IMR-90 (cell line): ENCODE measurements at regions not wholly inside any gene's neighbourhood (a gene's known extent, or its start where the extent isn't known, plus 50 kb on each side); places are given as distances from the start of the nearest gene placed in this dataset.

Experiments
- ATAC-seq: fragments of 200-7000 bp; cut with Tn5 transposase; 2 replicates; pipeline ENCODE4 v1.9.1; 2020; ENCODE audit warnings: low read depth, mild to moderate bottlenecking, moderate library complexity
- BruUV-seq: library from RNA; stranded (reverse); fragments of 400-500 nt; replicated peaks from 2 replicates; lab custom pipeline; 2021; lab: Mats Ljungman, UMichigan
- CTCF ChIA-PET: fragments of 300-600 bp; formaldehyde crosslinking; extraction: SDS; loops from one replicate; lab custom pipeline; 2021; ENCODE audit warnings: antibody characterized with exemption; lab: Yijun Ruan, JAX
- POLR2A ChIA-PET: fragments of 300-600 bp; sonication (Branson Sonifier 250); formaldehyde crosslinking; loops from one replicate; lab custom pipeline; 2022; ENCODE audit warnings: antibody characterized with exemption; ENCODE audit not compliant: unreplicated experiment; lab: Charles Lee
- DNase-seq: peaks from one replicate; pipeline ENCODE4 v3.0.0; 2013
- H2AFZ ChIP-seq: replicated peaks from 2 replicates; pipeline ENCODE3; 2013; ENCODE audit warnings: low read length, mild to moderate bottlenecking; ENCODE audit not compliant: poor library complexity
- H2AK5ac ChIP-seq: 2 replicates; pipeline ENCODE4 v1.6.1; 2013; ENCODE audit warnings: low read depth, low read length, inconsistent platforms
- H2AK9ac ChIP-seq: replicated peaks from 2 replicates; pipeline ENCODE3; 2013; ENCODE audit warnings: mild to moderate bottlenecking, low read depth, low read length, moderate library complexity; ENCODE audit not compliant: poor library complexity
- H2BK120ac ChIP-seq: 2 replicates; pipeline ENCODE4 v1.6.1; 2013; ENCODE audit warnings: low read depth, low read length, inconsistent platforms
- H2BK15ac ChIP-seq: 3 replicates; pipeline ENCODE4 v1.6.1; 2013; ENCODE audit warnings: low read depth, low read length, inconsistent platforms
- H2BK20ac ChIP-seq: 2 replicates; pipeline ENCODE4 v1.6.1; 2013; ENCODE audit warnings: low read depth, mild to moderate bottlenecking, inconsistent platforms, low read length, moderate library complexity
- H2BK5ac ChIP-seq: 2 replicates; pipeline ENCODE4 v1.6.1; 2013; ENCODE audit warnings: mild to moderate bottlenecking, low read depth, low read length, inconsistent platforms; ENCODE audit not compliant: poor library complexity, severe bottlenecking
- H3K14ac ChIP-seq: replicated peaks from 2 replicates; pipeline ENCODE4 v1.6.1; 2013; ENCODE audit warnings: low read depth, low read length, inconsistent platforms
- H3K18ac ChIP-seq: 2 replicates; pipeline ENCODE4 v1.6.1; 2013; ENCODE audit warnings: low read depth, low read length, control low read depth
- H3K23ac ChIP-seq: 2 replicates; pipeline ENCODE4 v1.6.1; 2013; ENCODE audit warnings: low read depth, low read length, inconsistent platforms
- H3K27ac ChIP-seq: 2 replicates; pipeline ENCODE4 v1.5.1; 2013; ENCODE audit warnings: mild to moderate bottlenecking, control low read depth, low read length; ENCODE audit not compliant: insufficient read depth
- H3K27me3 ChIP-seq: 2 replicates; pipeline ENCODE4 v1.6.1; 2013; ENCODE audit warnings: low read length; ENCODE audit not compliant: control insufficient read depth, insufficient read depth
- H3K36me3 ChIP-seq: 2 replicates; pipeline ENCODE4 v1.6.1; 2013; ENCODE audit warnings: low read length, mixed read lengths; ENCODE audit not compliant: control insufficient read depth, insufficient read depth
- H3K4ac ChIP-seq: 2 replicates; pipeline ENCODE4 v1.6.1; 2013; ENCODE audit warnings: low read depth, low read length, inconsistent platforms
- H3K4me1 ChIP-seq: 2 replicates; pipeline ENCODE4 v1.6.1; 2013; ENCODE audit warnings: low read length, mixed read lengths; ENCODE audit not compliant: control insufficient read depth, insufficient read depth
- H3K4me2 ChIP-seq: 2 replicates; pipeline ENCODE4 v1.6.1; 2013; ENCODE audit warnings: low read depth, mild to moderate bottlenecking, control low read depth, low read length, moderate library complexity
- H3K4me3 ChIP-seq: 2 replicates; pipeline ENCODE4 v1.5.1; 2013; ENCODE audit warnings: low read depth, mild to moderate bottlenecking, control low read depth, low read length, moderate library complexity; ENCODE audit not compliant: insufficient read depth
- H3K56ac ChIP-seq: 2 replicates; pipeline ENCODE4 v1.6.1; 2013; ENCODE audit warnings: low read length, inconsistent platforms; ENCODE audit not compliant: insufficient read depth; ENCODE audit errors: extremely low read depth
- H3K79me1 ChIP-seq, 2 experiments: 2 replicates each; pipeline ENCODE4 v1.6.1; 2013; ENCODE audit warnings: low read length in 2 of 2, inconsistent platforms in 1 of 2, low read depth in 1 of 2
- H3K9ac ChIP-seq: 2 replicates; pipeline ENCODE4 v1.6.1; 2013; ENCODE audit warnings: low read depth, low read length, control low read depth
- H3K9me1 ChIP-seq: 2 replicates; pipeline ENCODE4 v1.6.1; 2013; ENCODE audit warnings: low read length, inconsistent platforms; ENCODE audit not compliant: insufficient read depth
- H3K9me3 ChIP-seq: 2 replicates; pipeline ENCODE4 v1.6.1; 2013; ENCODE audit warnings: low read length; ENCODE audit not compliant: control insufficient read depth, insufficient read depth
- H4K20me1 ChIP-seq: 2 replicates; pipeline ENCODE4 v1.6.1; 2013; ENCODE audit warnings: low read length, inconsistent platforms; ENCODE audit not compliant: insufficient read depth
- H4K5ac ChIP-seq: 2 replicates; pipeline ENCODE4 v1.6.1; 2013; ENCODE audit warnings: mild to moderate bottlenecking, low read depth, low read length, control low read depth
- H4K8ac ChIP-seq, 2 experiments: 2 replicates each; pipeline ENCODE4 v1.6.1; 2013; ENCODE audit warnings: low read depth in 2 of 2, low read length in 2 of 2, control low read depth in 1 of 2, inconsistent platforms in 1 of 2
- H4K91ac ChIP-seq: 2 replicates; pipeline ENCODE4 v1.6.1; 2013; ENCODE audit warnings: low read depth, low read length, inconsistent platforms; ENCODE audit not compliant: insufficient read depth
- BHLHE40 ChIP-seq: fragments of 150-350 bp; IDR thresholded peaks from 2 replicates; pipeline ENCODE4 v1.6.1; 2016; ENCODE audit warnings: mild to moderate bottlenecking, low read depth, low read length
- CEBPB ChIP-seq: IDR thresholded peaks from 2 replicates; pipeline ENCODE4 v1.6.1; 2012; ENCODE audit warnings: low read depth, low read length, improper control_type of control experiment
- CHD1 ChIP-seq: IDR thresholded peaks from 2 replicates; pipeline ENCODE4 v1.6.1; 2012; ENCODE audit warnings: low read depth, low read length, improper control_type of control experiment
- ELK1 ChIP-seq: fragments of 150-350 bp; IDR thresholded peaks from 2 replicates; pipeline ENCODE4 v1.6.1; 2016; ENCODE audit warnings: low read depth, mild to moderate bottlenecking, low read length, moderate library complexity, borderline replicate concordance
- FOS ChIP-seq: fragments of 150-350 bp; IDR thresholded peaks from 2 replicates; pipeline ENCODE4 v1.6.1; 2016; ENCODE audit warnings: low read depth, low read length
- MAFK ChIP-seq: IDR thresholded peaks from 2 replicates; pipeline ENCODE4 v1.6.1; 2012; ENCODE audit warnings: low read depth, low read length, improper control_type of control experiment
- MAZ ChIP-seq: IDR thresholded peaks from 2 replicates; pipeline ENCODE4 v1.6.1; 2012; ENCODE audit warnings: low read depth, mild to moderate bottlenecking, low read length, improper control_type of control experiment, moderate library complexity, borderline replicate concordance
- MXI1 ChIP-seq: IDR thresholded peaks from 2 replicates; pipeline ENCODE4 v1.6.1; 2012; ENCODE audit warnings: low read depth, mild to moderate bottlenecking, low read length, moderate library complexity, borderline replicate concordance
- NFE2L2 ChIP-seq: fragments of 150-350 bp; IDR thresholded peaks from 2 replicates; pipeline ENCODE4 v1.6.1; 2016; ENCODE audit warnings: low read depth, mild to moderate bottlenecking, low read length
- POLR2A ChIP-seq: IDR thresholded peaks from 2 replicates; pipeline ENCODE4 v1.6.1; 2012; ENCODE audit warnings: mild to moderate bottlenecking, low read depth, low read length
- RAD21 ChIP-seq: IDR thresholded peaks from 2 replicates; pipeline ENCODE4 v1.6.1; 2012; ENCODE audit warnings: low read length, improper control_type of control experiment
- RCOR1 ChIP-seq: IDR thresholded peaks from 2 replicates; pipeline ENCODE4 v1.6.1; 2012; ENCODE audit warnings: mild to moderate bottlenecking, low read length, improper control_type of control experiment; ENCODE audit not compliant: insufficient replicate concordance
- RFX5 ChIP-seq: IDR thresholded peaks from 2 replicates; pipeline ENCODE4 v1.8.0; 2012; ENCODE audit warnings: low read depth, mild to moderate bottlenecking, low read length, moderate library complexity
- SMC3 ChIP-seq: fragments of 150-350 bp; IDR thresholded peaks from 2 replicates; pipeline ENCODE4 v1.6.1; 2016; ENCODE audit warnings: low read depth, mild to moderate bottlenecking, antibody characterized with exemption, low read length, moderate library complexity
- WGBS, 2 experiments: methylation state at CpG; one replicate each; pipeline versions ENCODE4 v1.1.5 to v1.1.7; 2013; ENCODE audit warnings: missing lambda C conversion rate in 2 of 2; ENCODE audit not compliant: insufficient read length in 1 of 2; ENCODE audit errors: extremely low coverage in 2 of 2; 5-methylcytosine and 5-hydroxymethylcytosine counted together
- dilution Hi-C: fragments of 300-500 bp; cut with HindIII; formaldehyde crosslinking; loops from one replicate; pipeline ENCODE4 v1.14.3; 2018; ENCODE audit warnings: low sequenced_read_pairs; ENCODE audit not compliant: unreplicated experiment
- in situ Hi-C: fragments of 300-500 bp; cut with MboI; formaldehyde crosslinking; loops from 3 replicates; pipeline ENCODE4 v1.14.3; 2019; ENCODE audit warnings: low sequenced_read_pairs, inconsistent platforms, mixed read lengths
- intact Hi-C: fragments of 100-400 bp; cut with micrococcal nuclease; formaldehyde crosslinking; loops from 2 replicates; pipeline ENCODE4 v1.10.0; 2022
- TF ChIP-seq, protein P1 (sequence below): fragments of 150-350 bp; IDR thresholded peaks from 2 replicates; pipeline ENCODE4 v1.6.1; 2017; ENCODE audit warnings: mild to moderate bottlenecking, antibody characterized with exemption, low read length, low read depth
- TF ChIP-seq, protein P2 (sequence below): conservative IDR thresholded peaks from 2 replicates; pipeline ENCODE4 v1.5.1; 2012; ENCODE audit warnings: mild to moderate bottlenecking, low read depth, low read length, improper control_type of control experiment

DNA sequence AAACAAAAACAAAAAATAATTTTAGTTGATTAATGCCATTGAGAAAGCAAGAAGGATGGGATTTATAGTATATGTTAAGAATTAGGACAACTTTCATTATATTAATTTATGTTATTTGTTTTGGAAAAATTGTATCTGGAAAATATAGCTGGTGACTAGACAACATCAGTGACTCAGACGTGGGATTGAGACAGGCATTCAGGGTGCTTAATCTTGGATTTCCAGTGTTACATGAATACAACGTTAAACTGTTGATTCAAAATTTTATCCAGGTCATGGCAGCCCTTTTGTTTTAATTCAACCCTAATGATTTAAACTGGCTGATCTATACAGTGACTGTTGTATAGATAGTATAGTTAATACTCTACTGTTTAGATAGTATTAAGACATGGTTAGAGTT is 827.1 kb upstream of the B3GALT2 start:
- H3K36me3 ChIP-seq: no peaks in the 10 kb centered on the region
- no peak overlapping the region for H3K27ac ChIP-seq
- no peak overlapping the region for H4K5ac ChIP-seq
- in situ Hi-C loops (no loop called here), intact Hi-C loops (no loop called here), dilution Hi-C loops (no loop called here)
- CTCF ChIA-PET: interaction anchor here (1.2 kb wide), 1 partner anchor 19 kb away, joined by 4 read pairs; no protein-coding TSS in a partner anchor
- no peak overlapping the region for H3K14ac ChIP-seq
- no peaks in the 10 kb centered on the region for H3K4me1 ChIP-seq
- no peak overlapping the region for H3K56ac ChIP-seq
- H3K9ac ChIP-seq: no peak overlapping the region
- H4K8ac ChIP-seq: no peak overlapping the region
- no peak overlapping the region for H2BK15ac ChIP-seq
- no peak overlapping the region for H3K4ac ChIP-seq
- H2AK9ac ChIP-seq: no peak overlapping the region
- no peak overlapping the region for H4K91ac ChIP-seq
- H4K20me1 ChIP-seq: no peaks in the 10 kb centered on the region
- H3K4me2 ChIP-seq: no peak overlapping the region
- no peaks in the 10 kb centered on the region for H3K9me1 ChIP-seq
- no peak for DNase-seq
- no peak for TF ChIP-seq POLR2A
- TF ChIP-seq, protein P1, sequence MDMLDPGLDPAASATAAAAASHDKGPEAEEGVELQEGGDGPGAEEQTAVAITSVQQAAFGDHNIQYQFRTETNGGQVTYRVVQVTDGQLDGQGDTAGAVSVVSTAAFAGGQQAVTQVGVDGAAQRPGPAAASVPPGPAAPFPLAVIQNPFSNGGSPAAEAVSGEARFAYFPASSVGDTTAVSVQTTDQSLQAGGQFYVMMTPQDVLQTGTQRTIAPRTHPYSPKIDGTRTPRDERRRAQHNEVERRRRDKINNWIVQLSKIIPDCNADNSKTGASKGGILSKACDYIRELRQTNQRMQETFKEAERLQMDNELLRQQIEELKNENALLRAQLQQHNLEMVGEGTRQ: no peak
- no peak for TF ChIP-seq RCOR1
- TF ChIP-seq CEBPB: no peak
- TF ChIP-seq, protein P2, sequence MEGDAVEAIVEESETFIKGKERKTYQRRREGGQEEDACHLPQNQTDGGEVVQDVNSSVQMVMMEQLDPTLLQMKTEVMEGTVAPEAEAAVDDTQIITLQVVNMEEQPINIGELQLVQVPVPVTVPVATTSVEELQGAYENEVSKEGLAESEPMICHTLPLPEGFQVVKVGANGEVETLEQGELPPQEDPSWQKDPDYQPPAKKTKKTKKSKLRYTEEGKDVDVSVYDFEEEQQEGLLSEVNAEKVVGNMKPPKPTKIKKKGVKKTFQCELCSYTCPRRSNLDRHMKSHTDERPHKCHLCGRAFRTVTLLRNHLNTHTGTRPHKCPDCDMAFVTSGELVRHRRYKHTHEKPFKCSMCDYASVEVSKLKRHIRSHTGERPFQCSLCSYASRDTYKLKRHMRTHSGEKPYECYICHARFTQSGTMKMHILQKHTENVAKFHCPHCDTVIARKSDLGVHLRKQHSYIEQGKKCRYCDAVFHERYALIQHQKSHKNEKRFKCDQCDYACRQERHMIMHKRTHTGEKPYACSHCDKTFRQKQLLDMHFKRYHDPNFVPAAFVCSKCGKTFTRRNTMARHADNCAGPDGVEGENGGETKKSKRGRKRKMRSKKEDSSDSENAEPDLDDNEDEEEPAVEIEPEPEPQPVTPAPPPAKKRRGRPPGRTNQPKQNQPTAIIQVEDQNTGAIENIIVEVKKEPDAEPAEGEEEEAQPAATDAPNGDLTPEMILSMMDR: no peak
- TF ChIP-seq NFE2L2: no peak
- no peak for TF ChIP-seq FOS
- TF ChIP-seq MAFK: no peak
- no peak for TF ChIP-seq ELK1
- no peak for TF ChIP-seq MXI1
- no peak for TF ChIP-seq BHLHE40
- no peak for TF ChIP-seq SMC3
- TF ChIP-seq CHD1: no peak
- no peak for TF ChIP-seq MAZ
- TF ChIP-seq RFX5: no peak
- no peak for TF ChIP-seq RAD21
- H3K4me3 ChIP-seq: no peak overlapping the region
- POLR2A ChIA-PET: interaction anchor here (0.6 kb wide), 1 partner anchor 207 kb away, joined by 3 read pairs; no protein-coding TSS in a partner anchor
- H2BK120ac ChIP-seq: no peak overlapping the region
- no peaks in the 10 kb centered on the region for H3K79me1 ChIP-seq
- no peak overlapping the region for H3K18ac ChIP-seq
- BruUV-seq: no TSS peak
- no peak overlapping the region for H2AFZ ChIP-seq
- no peak overlapping the region for H2AK5ac ChIP-seq
- no peak overlapping the region for H2BK5ac ChIP-seq
- H2BK20ac ChIP-seq: no peak overlapping the region
- no CpG with 5 or more reads among the region's 2 CpGs for WGBS, 2 experiments
- no peak overlapping the region for H3K23ac ChIP-seq
- H3K9me3 ChIP-seq: no peaks in the 10 kb centered on the region
- H3K27me3 ChIP-seq: no peaks in the 10 kb centered on the region
- ATAC-seq: no peak
